Esophagus muscularis mucosa (tissue), 3 donors: ENCODE measurements at regions not wholly inside any gene's neighbourhood (a gene's known extent, or its start where the extent isn't known, plus 50 kb on each side); places are given as distances from the start of the nearest gene placed in this dataset.

Experiments
- CTCF ChIP-seq, 3 experiments: fragments of 200-600 bp in 2 of 3; fragments of 450-650 bp in 1 of 3; sonication (generic) in 2 of 3; IDR thresholded peaks; one replicate each; pipeline ENCODE4 v1.5.1; 2017 to 2019; ENCODE audit warnings: antibody characterized with exemption in 3 of 3, mild to moderate bottlenecking in 2 of 3, moderate library complexity in 1 of 3
- POLR2A ChIP-seq: fragments of 450-650 bp; IDR thresholded peaks from one replicate; pipeline ENCODE4 v1.6.1; 2017; ENCODE audit warnings: antibody characterized with exemption, moderate library complexity, mild to moderate bottlenecking, low read depth
- POLR2AphosphoS5 ChIP-seq, 2 donors: sonication (generic); formaldehyde crosslinking; IDR thresholded peaks; one replicate each; pipeline ENCODE4 v1.6.1; 2017; ENCODE audit warnings: antibody characterized with exemption in 2 of 2

GRCh38 chr21:35942211-35943144, 117.8 kb downstream of the SETD4 start:
- TF ChIP-seq CTCF (IDR thresholded peaks at IDR 0.05): no peak
- TF ChIP-seq POLR2AphosphoS5 (IDR thresholded peaks at IDR 0.05): no peak
- TF ChIP-seq POLR2A: no peak
